ENCODE measurements at regions not wholly inside any gene's neighbourhood (a gene's known extent, or its start where the extent isn't known, plus 50 kb on each side); places are given as distances from the start of the nearest gene placed in this dataset.

DNA sequence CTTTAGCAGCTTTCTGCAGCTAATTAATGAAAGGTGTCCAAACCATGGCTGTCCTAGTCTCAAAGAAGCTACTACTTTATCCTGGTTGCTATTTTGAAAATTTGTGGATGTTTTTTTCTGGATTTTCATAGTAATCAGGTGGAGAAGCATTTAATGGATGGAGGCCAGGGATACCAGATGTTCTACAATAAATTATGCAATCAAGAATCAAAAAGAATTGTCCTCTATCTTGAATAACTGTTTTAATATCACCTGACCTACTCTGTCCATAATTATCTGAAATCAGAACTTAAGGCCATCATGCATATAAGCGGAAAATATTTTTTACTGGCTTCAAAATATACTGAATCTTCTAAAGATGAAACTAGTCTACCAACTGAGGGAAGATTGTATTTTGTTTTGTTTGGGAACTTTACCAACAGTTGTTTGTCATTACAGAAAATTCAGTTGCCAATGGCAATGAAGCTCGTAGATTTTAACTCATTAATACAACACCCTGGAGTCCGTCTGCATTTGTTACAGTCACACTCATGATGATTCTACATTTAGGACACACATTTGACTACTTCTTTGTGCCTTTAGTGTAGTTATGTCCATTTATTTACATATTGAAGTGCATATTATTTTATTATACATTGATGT is 762.3 kb upstream of the GRM7 start:
- DNase-seq (ENCODE audit: low spot score): no peak

DNA sequence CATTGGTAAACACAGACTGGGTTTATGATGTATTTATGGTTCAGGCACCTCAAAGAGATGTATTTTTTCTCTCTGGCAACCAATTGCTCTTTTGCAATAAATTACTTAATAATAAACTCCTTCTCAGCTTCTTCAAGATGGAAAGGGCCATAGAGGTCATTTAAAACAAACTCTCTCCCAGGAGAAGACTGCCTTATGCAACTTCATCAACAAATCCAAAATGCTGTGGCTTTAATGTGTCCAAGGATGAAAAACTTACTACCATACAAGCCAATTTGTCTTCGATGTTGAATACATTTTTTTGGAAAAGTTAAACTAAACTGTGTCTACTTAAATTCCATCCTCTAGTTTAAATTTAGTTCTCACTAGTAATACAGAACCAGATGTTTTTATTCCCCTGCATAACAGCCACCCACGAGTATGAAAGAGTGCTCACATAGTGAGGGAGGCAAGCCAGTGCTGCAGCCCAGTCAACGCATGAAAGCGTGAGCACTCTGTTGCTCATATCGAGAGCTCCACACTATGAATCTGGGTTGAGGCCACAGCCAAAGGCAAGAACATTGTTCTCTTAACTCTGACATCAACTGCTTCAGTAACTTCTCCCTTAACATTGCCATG is 761.3 kb upstream of the GRM7 start:
- DNase-seq (ENCODE audit: low spot score): no peak

DNA sequence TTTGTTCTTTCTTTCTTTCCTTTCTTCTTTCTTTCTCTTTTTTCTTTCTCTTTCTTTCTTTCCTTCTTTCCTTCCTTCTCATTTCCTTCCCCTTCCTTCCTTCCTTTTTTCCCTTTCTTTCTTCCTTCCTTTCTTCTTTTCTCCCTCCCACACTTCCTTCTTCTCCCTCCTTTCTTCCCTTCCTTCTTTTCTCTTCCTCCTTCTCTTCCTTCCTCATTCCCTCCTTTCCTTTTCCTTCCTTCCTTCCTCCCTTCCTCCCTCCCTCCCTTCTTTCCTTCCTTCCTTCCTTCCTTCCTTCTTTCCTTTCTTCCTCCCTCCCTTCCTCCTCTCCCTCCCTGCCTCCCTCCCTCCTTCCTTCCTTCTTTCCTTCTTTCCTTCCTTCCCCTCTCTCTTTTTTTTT is 755.7 kb upstream of the GRM7 start:
- DNase-seq (ENCODE audit: low spot score): no peak

DNA sequence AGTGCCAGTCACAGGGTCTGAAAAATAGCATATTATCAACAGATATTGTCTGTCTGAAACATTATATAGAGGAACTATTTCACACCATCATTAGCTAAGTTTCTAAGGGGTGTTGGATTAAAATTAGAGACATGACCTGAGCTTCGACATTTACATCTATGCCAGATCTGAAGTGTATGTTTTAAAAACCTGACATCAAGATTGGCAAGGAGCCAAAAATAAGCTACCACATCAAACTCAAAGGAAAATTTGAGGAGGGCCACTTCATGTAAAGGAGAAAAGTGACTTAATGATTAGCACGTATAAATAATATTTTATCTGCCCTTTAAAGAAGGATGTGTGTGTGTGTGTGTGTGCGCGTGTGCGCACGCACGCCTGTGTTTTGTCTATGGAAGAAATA is 752.0 kb upstream of the GRM7 start:
- DNase-seq (ENCODE audit: low spot score): no peak

DNA sequence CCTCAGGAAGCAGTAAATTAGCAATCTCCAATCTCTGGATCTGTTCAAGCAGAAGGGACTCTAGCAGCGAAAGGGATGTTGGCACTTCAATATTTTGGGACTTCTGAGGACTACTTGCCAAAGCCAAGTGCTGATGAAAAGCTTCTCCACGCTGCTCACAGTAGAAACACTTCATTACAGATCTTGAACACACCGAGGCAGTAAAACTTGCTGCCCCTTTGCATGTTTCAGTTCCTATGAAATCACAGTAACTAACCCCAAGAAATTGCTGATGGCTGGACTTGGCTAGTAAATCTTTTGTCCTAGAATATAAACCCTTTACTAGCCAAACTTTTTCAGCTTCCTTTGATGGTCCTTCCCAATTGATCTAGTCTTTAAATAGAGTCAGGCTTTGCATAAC is 750.5 kb upstream of the GRM7 start:
- DNase-seq (ENCODE audit: low spot score): no peak

DNA sequence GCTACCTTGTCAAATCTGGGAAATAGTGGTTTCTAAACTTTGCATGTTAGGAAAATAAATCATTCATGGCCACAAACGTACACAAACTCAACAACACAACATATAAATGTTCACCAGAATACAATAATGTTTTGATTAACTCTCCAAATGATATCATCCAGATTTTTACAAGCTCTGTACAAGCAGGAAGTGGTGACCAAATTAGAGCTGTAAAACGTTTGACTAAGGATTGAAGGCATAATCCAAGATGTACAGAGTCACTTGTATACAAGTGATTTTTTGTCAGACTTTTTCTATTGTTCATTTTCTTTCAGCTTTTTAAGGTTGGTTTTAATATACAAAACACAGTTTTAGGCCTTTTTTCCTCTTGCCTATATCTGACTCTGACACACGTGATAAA is 748.4 kb upstream of the GRM7 start:
- no peak for DNase-seq (ENCODE audit: low spot score)

DNA sequence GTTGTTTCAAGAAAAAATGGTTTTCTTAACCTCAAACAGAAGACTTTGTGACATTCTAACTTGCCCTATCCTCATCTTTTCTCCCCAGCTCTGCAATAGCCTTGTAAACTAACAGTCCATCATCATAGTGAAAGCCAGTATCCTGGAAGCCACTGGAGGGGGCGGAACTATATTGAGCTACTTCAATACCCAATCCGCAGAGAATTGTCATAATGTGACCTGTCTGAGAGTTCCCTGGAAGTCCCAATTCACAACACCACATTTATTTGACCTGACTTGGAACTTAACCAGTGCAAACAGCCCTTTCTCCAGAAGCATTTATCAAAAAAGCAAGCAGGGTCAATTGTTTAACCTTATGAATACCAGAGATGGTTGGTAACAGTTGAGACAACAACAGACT is 747.6 kb upstream of the GRM7 start:
- no peak for DNase-seq (ENCODE audit: low spot score)

DNA sequence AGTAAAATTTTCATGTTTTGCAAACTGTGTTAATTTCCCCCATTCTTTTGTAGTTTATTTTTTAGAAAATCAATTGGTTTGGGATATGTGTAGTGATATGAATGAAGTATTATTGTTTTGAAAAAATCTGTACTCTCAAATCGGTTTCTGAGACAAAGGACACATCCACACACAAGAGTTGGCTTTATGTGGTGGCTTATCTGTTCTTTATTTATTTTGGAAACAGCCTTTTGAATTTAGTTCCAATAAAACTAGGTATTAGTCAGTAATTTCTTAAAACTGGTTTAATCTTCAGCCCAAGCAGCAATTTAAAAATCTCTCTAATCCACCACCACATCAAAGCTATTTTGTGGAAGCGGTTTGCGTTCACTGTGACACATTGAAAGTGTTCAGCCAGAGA is 741.5 kb upstream of the GRM7 start:
- DNase-seq (ENCODE audit: low spot score): no peak

DNA sequence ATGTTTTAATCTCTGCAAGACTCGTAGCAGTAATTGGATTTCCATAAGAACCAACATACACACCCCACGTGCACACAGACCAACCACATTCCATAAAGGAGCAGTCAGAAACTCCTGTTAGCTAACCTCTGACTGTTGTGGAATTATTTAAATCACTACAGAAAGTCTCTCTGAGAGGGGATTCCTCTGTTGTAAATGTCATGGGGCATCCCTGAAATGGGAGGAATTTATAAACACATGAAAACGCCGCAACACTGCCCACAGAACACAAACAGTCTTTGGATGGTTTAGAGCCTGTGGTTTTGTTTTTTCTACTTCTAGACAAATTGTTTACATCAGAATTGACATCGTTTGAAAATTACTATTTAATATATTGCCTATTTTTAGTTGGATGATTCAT is 740.1 kb upstream of the GRM7 start:
- no peak for DNase-seq (ENCODE audit: low spot score)

DNA sequence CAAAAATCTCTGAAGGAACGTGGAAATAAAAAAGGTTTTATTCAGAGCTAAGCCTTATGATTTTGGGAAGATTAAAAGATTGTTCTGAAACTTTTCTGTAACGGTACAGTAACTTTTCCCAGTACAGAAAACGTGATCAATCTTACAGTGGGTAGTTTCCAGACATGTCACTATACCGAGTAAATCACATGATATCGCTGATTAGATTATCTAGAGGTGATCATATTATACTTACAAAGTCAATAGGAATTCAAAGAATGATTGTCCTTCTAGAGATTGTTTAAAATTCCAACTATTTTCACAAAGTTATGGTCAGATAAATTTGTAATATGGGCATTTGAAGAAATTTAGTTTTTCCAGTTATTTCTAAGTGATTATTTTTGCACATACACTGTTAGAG is 736.0 kb upstream of the GRM7 start:
- no peak for DNase-seq (ENCODE audit: low spot score)

DNA sequence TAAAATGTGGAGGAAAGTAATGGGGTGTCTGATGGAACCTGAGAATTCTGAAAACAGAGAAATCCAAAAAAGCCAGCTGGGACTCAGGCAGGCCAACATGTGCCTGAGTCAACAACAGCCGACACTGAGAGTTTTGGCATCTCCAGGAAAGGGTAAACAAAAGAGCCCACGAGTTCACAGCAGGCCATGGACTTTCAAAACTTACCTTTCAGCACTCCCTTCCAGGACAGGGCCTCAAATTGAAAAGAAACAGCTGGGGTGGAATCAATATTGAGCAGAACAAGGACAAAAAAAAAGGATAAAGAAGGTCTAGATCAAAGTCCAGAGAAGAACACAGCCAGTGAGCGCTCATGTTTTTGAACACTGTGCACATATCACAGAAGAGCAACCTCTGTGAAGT is 735.4 kb upstream of the GRM7 start:
- DNase-seq (ENCODE audit: low spot score): no peak

DNA sequence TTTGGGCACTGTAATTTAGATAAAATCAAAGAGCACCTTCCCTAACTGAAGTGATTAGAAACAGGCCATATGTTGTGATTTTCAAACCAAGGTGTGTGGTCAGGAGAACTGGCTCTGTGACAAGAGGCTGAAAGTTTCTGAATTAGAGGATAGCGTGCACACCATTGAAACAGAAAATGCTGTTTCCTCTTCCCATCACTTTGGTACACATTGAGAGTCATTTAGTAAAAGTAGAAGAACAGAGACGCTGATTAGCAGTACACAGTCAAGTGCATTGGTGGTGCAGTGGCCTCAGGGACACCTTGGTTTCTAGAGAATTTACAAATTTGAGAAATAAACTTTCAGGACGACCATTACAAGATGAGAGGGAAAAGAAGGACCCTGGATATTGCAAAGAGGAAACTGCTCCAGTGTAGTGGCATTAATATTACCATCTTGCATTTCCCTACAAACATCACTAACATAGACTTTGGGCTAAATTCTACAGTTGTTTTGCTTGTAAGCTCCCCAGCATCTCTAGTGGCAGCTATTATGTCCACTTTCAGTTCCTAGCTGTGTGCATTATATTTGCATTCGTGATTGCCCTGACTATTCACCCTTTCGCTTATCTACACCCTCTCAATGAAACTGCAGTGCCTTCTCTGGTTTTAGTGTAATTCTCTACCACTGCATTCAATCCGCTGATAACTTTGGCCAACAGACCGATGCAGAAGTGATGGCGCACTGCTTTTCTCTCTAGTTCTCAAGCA is 728.1 kb upstream of the GRM7 start:
- DNase-seq (ENCODE audit: low spot score): no peak

DNA sequence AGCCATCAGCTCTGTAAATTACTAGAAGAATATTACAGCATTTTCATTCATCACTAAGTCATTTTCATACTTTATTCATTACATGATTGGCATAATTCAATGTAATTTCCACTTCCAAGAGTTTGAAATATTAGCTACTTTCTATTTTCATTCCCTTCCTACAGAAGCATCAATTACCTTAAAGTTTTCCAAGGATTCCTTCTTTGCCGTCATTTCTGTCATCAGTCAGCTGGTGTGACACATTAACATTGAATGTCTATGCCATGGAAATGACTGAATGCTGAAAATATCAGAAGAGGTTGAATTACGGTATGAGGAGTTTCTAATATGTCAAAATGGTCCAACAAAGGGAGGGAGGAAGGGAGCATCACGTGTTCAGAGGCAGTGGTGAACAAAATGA is 718.2 kb upstream of the GRM7 start:
- DNase-seq (ENCODE audit: low spot score): no peak

DNA sequence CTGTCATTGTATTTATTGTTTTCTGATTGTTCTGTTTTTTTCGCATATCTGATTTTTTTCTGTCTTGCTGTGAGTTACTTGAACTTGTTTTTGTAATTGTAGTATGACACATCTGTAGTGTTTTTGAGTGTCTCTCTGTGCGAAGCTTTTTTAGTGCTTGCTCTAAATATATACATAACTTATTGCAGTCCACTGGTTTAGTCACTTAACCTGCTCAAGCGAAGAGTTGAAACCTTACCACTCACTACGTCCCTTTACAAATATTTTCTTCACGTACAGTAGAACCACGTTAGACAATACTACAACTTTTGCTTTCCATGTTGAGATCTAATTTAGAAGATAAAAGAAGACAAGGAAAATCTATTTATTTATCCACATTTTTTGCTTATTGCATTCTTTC is 713.0 kb upstream of the GRM7 start:
- no peak for DNase-seq (ENCODE audit: low spot score)

DNA sequence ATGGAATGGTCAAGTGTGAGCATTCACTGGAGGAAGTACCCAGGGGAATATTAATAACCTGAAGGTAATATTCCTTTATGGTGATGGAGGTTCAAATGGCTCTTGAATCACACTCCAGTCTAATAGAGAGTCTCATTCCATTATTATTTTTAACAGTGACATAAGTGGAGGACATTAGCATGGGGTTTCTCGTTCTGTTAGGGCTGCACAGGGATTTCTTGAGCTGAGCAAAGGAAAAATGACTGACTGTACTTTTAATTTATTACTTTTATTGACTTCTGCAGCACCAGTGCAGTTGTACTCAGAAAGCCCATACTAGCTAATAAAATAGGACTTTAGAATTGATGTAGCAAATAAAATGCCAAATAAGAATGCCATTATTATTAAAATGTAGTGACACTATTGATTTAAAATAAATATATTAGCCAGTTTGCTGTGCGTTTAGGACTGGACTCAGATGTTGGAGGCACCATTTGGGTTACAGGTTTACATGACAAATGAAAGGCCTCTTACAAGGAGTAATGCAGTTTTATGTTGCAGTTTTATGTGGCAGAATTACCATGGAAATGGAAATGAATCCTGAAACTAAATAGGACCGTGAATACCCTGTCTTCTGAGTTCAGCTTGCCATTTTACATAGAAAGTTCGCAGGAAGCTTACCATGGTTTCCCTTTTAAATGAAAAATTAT is 705.1 kb upstream of the GRM7 start:
- no peak for DNase-seq (ENCODE audit: low spot score)

DNA sequence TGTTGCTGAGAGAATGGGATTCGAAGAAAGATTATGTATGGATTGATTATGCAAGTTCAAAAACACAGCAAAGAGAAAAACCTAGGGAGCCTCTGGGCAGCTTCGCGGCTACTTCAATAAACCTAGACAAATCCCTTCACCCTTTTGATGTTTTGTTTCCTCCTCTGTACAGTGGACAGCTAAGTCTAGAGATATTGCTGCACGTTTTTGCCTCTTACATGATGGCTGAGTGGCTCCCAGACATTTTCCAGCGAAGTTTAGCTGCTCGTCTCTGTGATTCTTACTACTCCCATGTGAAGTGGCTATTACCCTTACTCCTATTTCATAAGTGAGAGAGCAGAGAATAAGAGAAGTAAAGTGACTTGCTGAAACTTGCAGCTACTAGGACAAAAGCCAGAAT is 695.0 kb upstream of the GRM7 start:
- no peak for DNase-seq (ENCODE audit: low spot score)

DNA sequence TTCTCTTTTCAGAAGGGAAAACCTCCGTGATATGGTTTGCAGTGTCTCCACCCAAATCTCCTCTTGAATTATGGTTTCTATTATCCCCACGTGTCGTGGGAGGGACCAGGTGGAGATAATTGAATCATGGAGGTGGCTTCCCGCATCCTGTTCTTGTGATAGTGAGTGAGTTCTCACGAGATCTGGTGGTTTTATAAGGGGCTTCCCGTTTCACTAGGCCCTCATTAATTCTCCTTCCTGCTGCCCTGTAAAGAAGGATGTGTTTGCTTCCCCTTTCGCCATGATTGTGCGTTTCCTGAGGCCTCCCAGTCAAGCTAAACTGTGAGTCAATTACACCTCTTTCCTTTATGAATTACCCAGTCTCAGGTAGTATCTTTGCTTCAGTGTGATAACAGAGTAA is 692.7 kb upstream of the GRM7 start:
- DNase-seq (ENCODE audit: low spot score): no peak

DNA sequence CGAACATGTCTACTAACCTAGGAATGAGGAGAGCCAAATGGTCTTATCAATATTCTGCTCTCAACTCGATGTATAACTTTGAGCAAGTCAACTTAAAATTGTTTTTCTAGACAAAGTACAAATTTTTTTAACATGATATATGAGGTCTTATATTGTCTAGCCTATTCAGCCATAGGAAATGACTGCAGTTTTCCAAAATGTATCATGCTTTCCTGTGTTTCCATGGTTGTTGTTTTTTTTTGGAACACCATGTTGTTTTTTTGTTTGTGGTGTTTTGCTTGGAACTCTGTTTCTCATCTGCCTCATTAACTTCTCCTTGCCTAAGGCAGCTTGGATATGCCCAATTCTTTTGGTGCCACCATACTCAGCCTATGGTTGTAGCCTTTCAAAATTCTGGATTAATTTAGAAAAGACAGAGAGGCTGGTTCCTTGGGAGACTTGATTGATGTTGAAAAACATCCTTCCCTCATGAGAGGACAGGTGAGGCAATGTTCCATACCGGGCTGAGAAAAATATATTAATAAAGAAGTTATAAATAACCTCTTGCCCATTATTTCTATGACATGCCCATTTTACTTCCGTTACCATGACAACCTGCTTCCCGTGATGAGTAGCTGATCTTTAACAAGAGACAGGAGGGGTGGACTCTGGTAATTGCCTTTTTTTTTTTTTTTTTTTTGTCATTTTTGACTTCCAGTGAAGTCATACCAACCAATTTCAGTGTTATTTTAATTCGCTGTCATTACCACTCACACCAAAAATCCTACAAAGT is 687.9 kb upstream of the GRM7 start:
- no peak for DNase-seq (ENCODE audit: low spot score)

DNA sequence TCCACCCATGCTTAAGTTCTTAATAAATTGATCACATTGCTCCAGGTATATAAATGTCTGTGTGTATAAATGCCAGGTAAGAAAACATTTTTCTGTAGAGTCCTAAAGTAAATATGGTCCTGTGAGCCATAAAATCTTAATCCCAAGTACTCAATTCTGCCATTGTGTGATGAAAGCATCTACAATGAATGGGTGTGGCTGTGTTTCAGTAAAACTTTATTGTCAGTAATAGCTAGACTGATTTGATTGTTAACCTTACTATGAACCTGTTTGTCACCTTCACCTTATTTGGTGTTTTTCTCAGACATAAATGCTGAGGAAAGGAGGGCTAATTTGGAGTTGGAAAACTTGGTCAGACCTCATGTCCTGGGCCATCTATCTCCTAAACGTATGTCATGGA is 683.5 kb upstream of the GRM7 start:
- DNase-seq (ENCODE audit: low spot score): no peak

DNA sequence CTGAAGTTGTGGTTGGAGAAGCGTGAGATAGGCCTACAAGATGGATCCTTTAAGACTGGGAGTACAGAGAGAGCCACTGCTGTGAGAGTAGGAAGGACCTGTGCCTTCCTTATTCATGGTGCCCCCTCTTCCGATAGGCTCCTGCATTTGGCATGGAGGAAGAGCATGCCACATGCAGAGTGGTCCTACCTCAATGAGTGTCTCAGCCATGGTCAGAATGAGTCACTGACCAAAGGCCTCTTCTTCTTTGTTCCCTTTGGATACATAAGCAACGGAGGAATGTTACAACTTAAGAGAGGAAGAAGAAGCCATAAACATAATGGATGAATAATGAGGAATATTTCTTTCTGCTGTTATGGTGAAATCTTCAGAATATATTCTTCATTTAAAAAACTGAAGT is 681.2 kb upstream of the GRM7 start:
- DNase-seq (ENCODE audit: low spot score): no peak

DNA sequence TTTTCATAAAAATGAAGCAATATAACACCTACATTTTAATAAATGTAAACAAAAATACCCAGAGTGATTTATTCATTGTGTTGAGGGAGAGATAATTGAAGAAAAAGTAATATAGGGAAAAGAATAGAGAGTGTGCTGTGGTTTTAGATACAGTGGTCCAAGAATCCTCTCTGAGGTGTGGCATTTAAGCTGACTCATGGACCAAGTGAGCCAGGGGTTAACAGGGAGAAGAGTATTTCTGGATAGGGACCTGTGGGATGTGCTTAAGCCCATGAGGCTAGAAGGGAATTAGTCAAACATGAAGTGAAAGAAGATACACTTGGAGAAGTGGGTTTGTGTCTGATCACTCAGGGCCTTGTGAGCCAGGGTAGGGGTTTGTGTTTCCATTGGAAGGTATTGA is 680.7 kb upstream of the GRM7 start:
- DNase-seq (ENCODE audit: low spot score): no peak

DNA sequence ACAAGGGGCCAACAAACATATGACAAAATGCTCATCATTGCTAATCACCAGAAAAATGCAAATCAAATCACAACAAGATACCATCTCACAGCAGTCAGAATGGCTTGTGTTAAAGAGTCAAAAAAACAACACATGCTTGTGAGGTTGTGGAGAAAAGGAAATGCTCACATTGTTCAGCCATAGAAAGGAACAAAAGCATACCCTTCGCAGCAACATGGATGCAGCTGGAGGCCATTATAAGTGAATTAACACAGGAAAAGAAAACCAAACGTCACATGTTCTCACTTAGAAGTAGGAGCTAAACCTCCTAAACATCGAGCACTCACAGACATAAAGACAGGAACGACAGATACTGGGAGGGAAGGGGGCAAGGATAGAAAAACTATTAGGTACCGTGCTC is 678.4 kb upstream of the GRM7 start:
- DNase-seq (ENCODE audit: low spot score): no peak

All from ecto neural progenitor cell (in vitro differentiated cells).